ENCODE measurements at regions not wholly inside any gene's neighbourhood (a gene's known extent, or its start where the extent isn't known, plus 50 kb on each side); places are given as distances from the start of the nearest gene placed in this dataset.

GRCh38 chr1:238063454-238063853 lies 172.7 kb upstream of the ZP4 start:
- no peak for DNase-seq

- no peak for DNase-seq
These were observed 171.4 kb upstream of the ZP4 start for GRCh38 chr1:238061967-238062613.

GRCh38 chr1:238060061-238060460 lies 169.3 kb upstream of the ZP4 start:
- DNase-seq, result no peak

- DNase-seq, result no peak
These were observed 162.0 kb upstream of the ZP4 start for GRCh38 chr1:238052496-238053266.

- no peak for DNase-seq
These were observed 138.4 kb upstream of the ZP4 start for GRCh38 chr1:238029126-238029525.

GRCh38 chr1:238027366-238027765 lies 136.6 kb upstream of the ZP4 start:
- DNase-seq, result no peak

- no peak for DNase-seq
These were observed 132.4 kb upstream of the ZP4 start for GRCh38 chr1:238023137-238023536.

- no peak for DNase-seq
These were observed 127.5 kb upstream of the ZP4 start for GRCh38 chr1:238018214-238018613.

GRCh38 chr1:238006779-238007178 lies 116.1 kb upstream of the ZP4 start:
- no peak for DNase-seq

GRCh38 chr1:238005116-238005515 lies 114.4 kb upstream of the ZP4 start:
- no peak for DNase-seq

GRCh38 chr1:238001818-238002217 lies 111.1 kb upstream of the ZP4 start:
- no peak for DNase-seq

GRCh38 chr1:237999426-238000052 lies 108.8 kb upstream of the ZP4 start:
- no peak for DNase-seq

- DNase-seq, result no peak
These were observed 107.9 kb upstream of the ZP4 start for GRCh38 chr1:237998581-237998980.

- no peak for DNase-seq
These were observed 92.8 kb upstream of the ZP4 start for GRCh38 chr1:237983496-237983895.

GRCh38 chr1:237981223-237981622 lies 90.5 kb upstream of the ZP4 start:
- DNase-seq, result no peak

- no peak for DNase-seq
These were observed 85.6 kb upstream of the ZP4 start for GRCh38 chr1:237976331-237976730.

GRCh38 chr1:237975903-237976302 lies 85.2 kb upstream of the ZP4 start:
- no peak for DNase-seq

GRCh38 chr1:237975376-237975775 lies 84.7 kb upstream of the ZP4 start:
- no peak for DNase-seq

- DNase-seq, result no peak
These were observed 81.5 kb upstream of the ZP4 start for GRCh38 chr1:237972186-237972585.

GRCh38 chr1:237962985-237963384 lies 72.3 kb upstream of the ZP4 start:
- no peak for DNase-seq

- no peak for DNase-seq
These were observed 71.0 kb upstream of the ZP4 start for GRCh38 chr1:237961754-237962153.

GRCh38 chr1:237959838-237960237 lies 69.1 kb upstream of the ZP4 start:
- no peak for DNase-seq

GRCh38 chr1:237953238-237953637 lies 62.5 kb upstream of the ZP4 start:
- DNase-seq, result no peak

Measured in activated CD4-positive, alpha-beta T cell treated with anti-CD3 and anti-CD28 coated beads, Interleukin-2, Interleukin-6, amounts not matched to agents 100 ng/mL and 50 ng/mL, durations not matched to agents 16 hours and 8 hours (primary cell).